HG03139 (cell line): ENCODE measurements at regions not wholly inside any gene's neighbourhood (a gene's known extent, or its start where the extent isn't known, plus 50 kb on each side); places are given as distances from the start of the nearest gene placed in this dataset.
"Not testable (repeated sequence)": the region's sequence is repeated elsewhere in the genome, so short reads cannot be mapped to it uniquely, and the experiment has no call there.

Experiments
- ATAC-seq: cut with Tn5 transposase; IDR thresholded peaks from one replicate; pipeline ENCODE4 v1.9.1; 2021; ENCODE audit not compliant: unreplicated experiment

DNA sequence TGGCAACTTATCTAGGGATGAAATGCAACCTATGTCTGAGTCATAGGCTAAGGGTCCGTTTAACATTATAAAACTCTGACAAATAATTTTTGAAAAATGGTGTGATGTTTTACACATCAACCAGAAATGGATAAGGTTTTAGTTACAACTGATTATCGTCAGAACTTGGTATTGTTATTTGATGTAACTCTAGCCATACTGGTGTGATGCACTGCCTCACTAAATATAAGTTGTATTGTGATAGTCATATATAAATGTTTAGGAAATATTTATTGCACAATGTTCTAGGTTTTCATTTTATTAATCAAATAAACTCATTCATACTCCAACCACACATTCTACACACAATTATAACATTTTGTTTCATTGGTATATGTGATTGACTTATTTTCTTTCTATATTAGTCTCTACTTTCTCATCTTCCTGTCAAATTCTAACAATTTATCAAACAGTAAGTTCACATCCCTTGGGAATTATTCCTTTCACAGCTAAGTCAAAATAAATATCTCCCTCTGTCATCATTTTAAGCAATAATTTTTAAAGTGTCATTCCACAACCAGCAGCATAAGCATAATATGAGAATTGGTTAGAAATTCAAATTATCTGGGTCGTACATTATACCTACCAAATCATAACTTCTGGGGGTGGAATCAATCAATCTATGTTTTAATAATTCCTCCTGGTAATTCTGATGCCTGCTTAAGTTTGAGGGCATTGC, 873.9 kb downstream of the SLITRK1 start:
- ATAC-seq = no peak

GRCh38 chr13:83007226-83007625, 875.0 kb downstream of the SLITRK1 start:
- no peak for ATAC-seq

DNA sequence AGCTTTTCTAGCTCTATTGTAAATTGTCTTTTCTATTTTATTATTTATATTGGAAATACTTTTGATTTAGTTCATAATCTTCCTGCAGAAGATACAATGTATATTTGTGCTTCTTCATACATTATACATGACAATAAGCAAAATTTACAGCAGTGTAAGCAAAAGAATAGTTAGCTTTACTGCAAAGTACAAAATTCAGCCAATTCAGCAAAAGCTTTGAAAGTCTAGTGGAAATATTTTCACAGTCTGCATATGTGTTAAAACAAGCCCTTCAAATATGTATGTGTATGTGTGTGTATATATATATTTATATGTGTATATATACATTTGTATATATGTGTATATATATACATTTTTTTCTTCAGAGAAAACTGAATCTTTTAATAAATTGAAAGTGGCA, 879.1 kb downstream of the SLITRK1 start:
- no peak for ATAC-seq

GRCh38 chr13:82993417-82993816, 888.9 kb downstream of the SLITRK1 start:
- no peak for ATAC-seq

DNA sequence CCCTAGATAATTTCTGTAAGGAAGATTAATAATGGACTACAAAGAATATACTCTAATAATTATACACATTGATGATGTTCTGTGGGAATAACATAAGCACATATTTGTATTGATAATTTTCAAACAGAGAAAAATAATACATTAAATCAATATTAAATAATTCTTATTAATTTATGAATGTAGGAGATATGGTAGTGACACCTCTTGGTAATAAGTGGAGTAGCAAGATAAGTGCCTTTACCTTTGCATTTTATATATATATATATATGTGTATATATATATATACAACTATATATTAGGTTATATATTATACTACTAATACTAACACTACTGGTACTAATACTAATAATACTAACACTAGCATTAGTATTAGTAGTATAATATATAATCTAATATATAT, 905.8 kb downstream of the SLITRK1 start:
- ATAC-seq = no peak

DNA sequence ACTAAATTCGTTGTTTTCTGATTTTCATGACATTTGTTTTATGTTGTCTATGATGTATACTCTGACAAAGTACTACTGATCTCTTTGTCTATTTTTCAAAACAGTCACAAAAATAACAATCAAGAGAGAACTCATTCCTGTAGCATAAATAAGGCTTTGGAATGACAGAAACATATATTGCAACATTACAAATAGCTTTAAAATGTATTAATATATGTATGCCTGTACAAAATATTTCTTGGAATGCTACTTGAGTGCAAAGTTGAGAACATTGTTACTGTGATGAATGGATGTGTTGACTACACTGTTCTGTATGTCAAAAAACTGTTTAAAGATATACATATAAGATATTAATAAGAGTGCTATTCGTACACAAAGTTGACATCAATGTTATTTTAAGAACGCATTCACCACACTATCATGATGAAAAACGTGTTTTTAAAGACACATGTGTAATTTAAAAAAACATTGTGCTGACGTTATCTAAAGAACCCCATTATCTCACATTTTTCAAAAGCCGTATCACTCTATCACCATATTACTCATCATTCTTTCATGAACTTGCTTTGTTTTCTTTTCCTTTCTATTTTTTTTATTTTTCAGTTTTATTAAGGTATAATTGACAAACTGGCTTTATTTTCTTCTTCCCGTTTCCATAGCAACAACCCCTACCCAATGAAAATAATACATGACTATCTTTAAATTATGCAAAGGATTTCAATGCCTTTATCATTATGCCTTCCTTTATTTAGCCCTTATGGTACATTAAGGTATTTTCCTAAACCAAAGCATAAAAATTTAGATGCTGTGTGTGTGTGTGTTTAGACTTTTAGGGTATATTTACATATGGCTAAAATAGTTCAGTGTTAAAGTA, 918.8 kb downstream of the SLITRK1 start:
- no peak for ATAC-seq

GRCh38 chr13:82962397-82962796, 919.9 kb downstream of the SLITRK1 start:
- no peak for ATAC-seq

GRCh38 chr13:82961757-82962156, 920.5 kb downstream of the SLITRK1 start:
- ATAC-seq = no peak

GRCh38 chr13:82952336-82952735, 929.9 kb downstream of the SLITRK1 start:
- ATAC-seq = not testable (repeated sequence)

DNA sequence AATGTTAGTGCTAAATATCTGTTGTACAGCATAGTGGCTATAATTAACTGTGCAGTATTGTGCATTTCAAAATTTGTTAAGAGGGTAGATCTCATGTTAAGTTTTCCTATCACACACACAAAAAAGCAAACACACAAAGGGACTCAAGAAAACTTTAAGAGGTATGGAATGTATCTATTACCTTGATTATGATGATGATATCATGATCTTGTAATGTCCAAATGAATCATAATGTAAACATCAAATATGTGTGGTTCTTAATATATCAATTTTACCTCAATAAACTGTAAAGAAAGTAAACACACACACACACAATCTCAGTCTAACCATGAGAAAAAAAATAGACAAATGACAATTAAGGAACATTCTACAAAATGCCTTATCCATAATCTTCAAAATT, 934.6 kb downstream of the SLITRK1 start:
- no peak for ATAC-seq

GRCh38 chr13:82947191-82947621, 935.1 kb downstream of the SLITRK1 start:
- ATAC-seq = no peak

DNA sequence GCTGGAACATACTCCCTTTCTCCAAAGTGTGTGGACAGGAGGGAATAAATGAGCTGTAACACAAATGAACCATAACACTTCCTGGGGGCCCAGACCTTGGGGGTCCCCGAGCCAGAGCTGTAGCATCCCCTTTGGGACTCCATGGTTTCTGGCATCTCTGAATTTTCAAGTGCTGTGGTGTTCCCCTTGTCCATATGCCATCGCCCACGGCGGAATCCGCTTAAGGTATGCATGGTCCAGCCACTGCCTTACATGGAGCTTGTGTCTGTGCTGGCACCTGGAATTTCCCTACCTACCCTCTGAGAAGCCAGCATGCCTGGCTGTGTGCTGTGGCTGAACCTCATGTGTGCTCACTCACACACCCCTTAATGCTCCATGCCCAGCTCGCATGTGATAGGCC, 943.6 kb downstream of the SLITRK1 start:
- no peak for ATAC-seq

DNA sequence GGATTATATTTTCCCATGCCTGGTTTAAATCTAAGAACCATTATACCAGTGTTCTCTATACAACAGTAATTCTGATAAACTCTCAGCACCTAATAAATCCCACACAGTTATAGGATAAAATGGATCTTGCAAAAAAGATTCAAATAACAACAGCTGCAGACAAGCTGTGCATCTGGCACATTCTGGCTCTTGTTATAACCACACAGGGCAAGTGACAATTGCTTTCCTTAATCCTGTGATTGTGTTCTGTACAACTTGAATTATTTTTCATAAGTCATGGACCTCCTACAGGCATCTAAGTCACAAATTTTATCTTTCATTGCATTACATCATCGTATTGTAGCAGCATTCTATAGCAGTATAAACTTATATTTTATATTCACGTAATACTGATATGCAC, 948.3 kb downstream of the SLITRK1 start:
- no peak for ATAC-seq

DNA sequence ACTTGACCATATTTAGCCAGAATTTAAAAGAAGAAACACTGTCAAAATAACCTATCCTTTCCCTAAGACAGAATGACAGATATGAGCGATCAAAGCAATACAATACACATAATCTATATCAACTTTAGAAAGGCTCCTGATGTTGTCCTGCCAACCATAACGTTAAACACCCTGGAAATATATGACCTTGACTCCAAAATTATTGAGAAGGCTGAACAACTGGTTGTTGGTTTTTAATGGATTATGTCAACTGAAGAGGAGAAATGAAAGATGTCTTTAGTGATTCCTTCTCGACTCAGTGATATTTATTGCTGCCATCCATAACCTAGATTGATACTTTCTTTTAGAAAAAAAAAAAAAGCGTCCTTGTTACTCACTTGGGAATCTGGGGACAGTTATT, 957.2 kb downstream of the SLITRK1 start:
- no peak for ATAC-seq

DNA sequence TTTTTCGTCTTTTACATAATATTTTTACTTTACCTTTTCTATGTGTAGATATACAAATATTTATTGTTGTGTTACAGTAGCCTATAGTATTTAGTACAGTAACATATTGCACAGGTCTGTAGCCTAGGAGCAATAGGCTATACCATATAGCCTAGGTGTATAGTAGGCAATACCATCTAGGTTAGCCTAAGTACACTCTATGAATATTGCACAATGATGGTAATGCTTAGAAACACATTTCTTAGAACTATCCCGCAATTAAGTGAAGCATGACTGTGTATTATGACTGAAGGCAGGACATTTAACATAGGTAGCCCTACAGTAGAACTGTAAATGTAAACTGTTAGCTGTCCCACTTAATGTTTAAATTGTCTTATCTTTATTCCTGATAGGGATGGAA, 964.3 kb downstream of the SLITRK1 start:
- ATAC-seq = no peak

DNA sequence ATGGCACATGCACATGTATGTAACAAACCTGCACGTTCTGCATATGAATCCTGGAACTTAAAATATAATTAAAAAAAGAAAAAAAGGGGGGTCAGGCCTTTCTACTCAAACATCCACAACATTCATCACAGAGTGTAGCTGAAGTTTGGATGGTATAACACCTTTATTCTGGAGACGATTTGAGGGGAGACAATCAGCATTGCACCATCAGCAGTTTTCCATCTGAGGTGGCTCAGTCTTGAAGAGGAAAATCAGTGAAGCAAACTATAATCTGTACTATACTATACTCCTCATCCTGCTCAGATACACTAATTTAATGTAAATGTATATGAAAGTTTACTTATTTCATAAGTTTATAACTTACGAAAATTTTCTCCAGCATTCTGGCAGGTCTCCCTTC, 969.7 kb downstream of the SLITRK1 start:
- no peak for ATAC-seq

- ATAC-seq = no peak
These were observed 977.2 kb downstream of the SLITRK1 start for GRCh38 chr13:82905071-82905470.

DNA sequence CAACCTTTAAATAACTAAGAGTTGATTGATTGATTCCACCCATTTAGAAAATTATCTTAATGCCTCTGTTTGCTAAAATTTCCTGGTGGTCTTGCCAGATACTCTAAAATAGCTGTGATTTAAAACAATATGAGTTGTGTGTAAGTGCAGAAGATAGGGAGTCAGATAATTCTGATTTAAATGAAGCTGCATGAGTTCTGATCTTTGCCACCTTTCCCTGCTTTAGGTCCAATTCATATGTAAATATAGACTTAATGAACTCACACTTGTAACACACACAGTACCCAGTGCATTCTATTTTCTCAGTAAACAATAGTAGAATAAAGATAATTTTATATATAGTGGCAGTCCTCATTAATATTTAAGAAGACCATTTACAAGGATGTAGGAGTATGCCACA, 981.8 kb downstream of the SLITRK1 start:
- no peak for ATAC-seq

- ATAC-seq = no peak
These were observed 983.7 kb downstream of the SLITRK1 start for GRCh38 chr13:82898586-82898985.

DNA sequence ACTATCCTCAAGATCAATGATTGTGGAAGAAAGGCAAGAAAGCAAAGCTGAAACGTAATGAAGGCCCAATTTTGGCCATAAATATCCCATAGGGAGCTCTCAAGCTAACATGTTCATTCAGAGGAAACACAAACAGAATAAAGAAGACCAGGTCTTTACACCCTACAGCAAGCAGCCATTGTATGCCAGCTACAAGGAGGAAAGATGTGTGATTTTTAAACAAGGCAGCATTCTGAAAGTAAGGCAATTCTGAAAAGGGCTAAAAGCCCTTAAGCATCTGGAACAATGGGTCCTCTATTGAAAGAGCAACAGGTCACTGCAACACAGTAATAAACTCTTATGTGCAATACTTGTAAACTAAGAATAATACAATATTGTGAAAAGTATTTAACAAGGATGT, 1002.4 kb downstream of the SLITRK1 start:
- no peak for ATAC-seq

- no peak for ATAC-seq
These were observed 1003.7 kb downstream of the SLITRK1 start for GRCh38 chr13:82878536-82878935.

DNA sequence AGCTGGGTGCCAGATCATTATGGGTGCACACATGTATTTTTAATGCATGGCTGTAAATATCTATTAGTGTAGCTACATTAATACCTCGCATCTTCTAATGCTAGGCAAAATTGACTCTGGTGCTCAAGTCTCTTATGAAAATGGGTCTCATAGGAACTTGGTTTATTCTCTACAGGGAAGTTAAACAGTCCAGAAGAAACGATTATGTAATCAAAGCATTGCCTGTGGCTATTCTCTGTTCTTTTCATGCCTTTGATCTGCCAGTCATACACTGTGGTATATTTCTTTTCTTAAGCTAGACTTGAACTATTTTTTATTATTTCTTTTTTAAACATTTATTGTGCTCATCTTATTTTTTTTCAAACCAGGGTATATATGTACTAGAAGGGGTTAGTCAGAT, 1015.0 kb downstream of the SLITRK1 start:
- no peak for ATAC-seq
